WTC11 (cell line): ENCODE measurements at regions not wholly inside any gene's neighbourhood (a gene's known extent, or its start where the extent isn't known, plus 50 kb on each side); places are given as distances from the start of the nearest gene placed in this dataset.
A peak's percentile ranks its signal among the peaks of the same experiment; 100 is the strongest.

Experiments used
- ATAC-seq: fragments of 200-7000 bp; cut with Tn5 transposase; 2 replicates; pipeline ENCODE4 v1.10.0; 2021; ENCODE audit warnings: mild to moderate bottlenecking, moderate library complexity
- CTCF ChIA-PET: fragments of 300-600 bp; sonication (Branson Sonifier 250); formaldehyde crosslinking; loops from one replicate; lab custom pipeline; 2021; ENCODE audit warnings: antibody characterized with exemption; lab: Charles Lee
- POLR2A ChIA-PET: fragments of 350-600 bp; sonication (Branson Sonifier 250); formaldehyde crosslinking; loops from one replicate; lab custom pipeline; 2021; ENCODE audit warnings: antibody characterized with exemption; lab: Charles Lee
- DNase-seq: peaks from one replicate; pipeline ENCODE4 v3.0.0; 2021; ENCODE audit warnings: low spot score
- H3K27ac Mint-ChIP-seq: 2 replicates; pipeline ENCODE4 v1.8.0; 2021; ENCODE audit warnings: mixed read lengths
- H3K27me3 Mint-ChIP-seq: 2 replicates; pipeline ENCODE4 v1.8.0; 2021; ENCODE audit warnings: low read depth, mild to moderate bottlenecking, moderate library complexity, mixed read lengths
- H3K36me3 Mint-ChIP-seq: 2 replicates; pipeline ENCODE4 v1.8.0; 2021; ENCODE audit warnings: mixed read lengths
- H3K4me1 Mint-ChIP-seq: 2 replicates; pipeline ENCODE4 v1.8.0; 2022; ENCODE audit warnings: mixed read lengths
- H3K4me3 Mint-ChIP-seq: 2 replicates; pipeline ENCODE4 v1.8.0; 2021; ENCODE audit warnings: mild to moderate bottlenecking, moderate library complexity, mixed read lengths
- H3K9me3 Mint-ChIP-seq: 2 replicates; pipeline ENCODE4 v1.8.0; 2021; ENCODE audit warnings: mixed read lengths
- ATF1 ChIP-seq: sonication (generic); formaldehyde crosslinking; IDR thresholded peaks from 2 replicates; pipeline ENCODE4 v1.8.1; 2023; ENCODE audit warnings: mild to moderate bottlenecking, moderate library complexity, missing genetic modification reagents
- ATF3 ChIP-seq: sonication (generic); formaldehyde crosslinking; conservative IDR thresholded peaks from 2 replicates; pipeline ENCODE4 v1.8.1; 2022; ENCODE audit warnings: mild to moderate bottlenecking, missing genetic modification reagents
- ERG ChIP-seq: fragments of 250-450 bp; sonication (Bioruptor Pico); IDR thresholded peaks from 2 replicates; pipeline ENCODE4 v1.8.0; 2021; ENCODE audit warnings: mild to moderate bottlenecking
- FOXP1 ChIP-seq: sonication (generic); formaldehyde crosslinking; IDR thresholded peaks from 2 replicates; pipeline ENCODE4 v1.8.0; 2022; ENCODE audit warnings: missing genetic modification reagents, mild to moderate bottlenecking, moderate library complexity, borderline replicate concordance
- GRHL2 ChIP-seq: fragments of 250-450 bp; sonication (Bioruptor Pico); IDR thresholded peaks from 2 replicates; pipeline ENCODE4 v1.8.0; 2022; ENCODE audit warnings: mild to moderate bottlenecking, moderate library complexity; ENCODE audit not compliant: insufficient replicate concordance, severe bottlenecking
- HMGA2 ChIP-seq: fragments of 250-450 bp; sonication (Bioruptor Pico); IDR thresholded peaks from 2 replicates; pipeline ENCODE4 v1.4.0; 2021; ENCODE audit warnings: mild to moderate bottlenecking, moderate library complexity
- MLX ChIP-seq: sonication (generic); formaldehyde crosslinking; IDR thresholded peaks from 2 replicates; pipeline ENCODE4 v1.8.1; 2023; ENCODE audit warnings: mild to moderate bottlenecking, missing genetic modification reagents, moderate library complexity
- NR1H2 ChIP-seq: sonication (generic); formaldehyde crosslinking; IDR thresholded peaks from 2 replicates; pipeline ENCODE4 v1.9.0; 2021; ENCODE audit warnings: mild to moderate bottlenecking, moderate library complexity, missing genetic modification reagents
- RORB ChIP-seq: fragments of 250-450 bp; sonication (Bioruptor Pico); IDR thresholded peaks from 2 replicates; pipeline ENCODE4 v1.9.0; 2021; ENCODE audit warnings: mild to moderate bottlenecking
- SMAD3 ChIP-seq: sonication (generic); formaldehyde crosslinking; IDR thresholded peaks from 2 replicates; pipeline ENCODE4 v1.8.0; 2022; ENCODE audit warnings: missing genetic modification reagents, mild to moderate bottlenecking, borderline replicate concordance
- SP1 ChIP-seq: sonication (generic); formaldehyde crosslinking; conservative IDR thresholded peaks from 2 replicates; pipeline ENCODE4 v1.8.1; 2022; ENCODE audit warnings: missing genetic modification reagents
- USF1 ChIP-seq: sonication (generic); formaldehyde crosslinking; IDR thresholded peaks from 2 replicates; pipeline ENCODE4 v1.8.0; 2022; ENCODE audit warnings: mild to moderate bottlenecking, missing genetic modification reagents
- USF2 ChIP-seq: sonication (generic); formaldehyde crosslinking; IDR thresholded peaks from 2 replicates; pipeline ENCODE4 v1.8.1; 2023; ENCODE audit warnings: mild to moderate bottlenecking, missing genetic modification reagents, moderate library complexity
- ZMAT4 ChIP-seq: fragments of 250-450 bp; sonication (Bioruptor Pico); IDR thresholded peaks from 2 replicates; pipeline ENCODE4 v1.9.0; 2021; ENCODE audit warnings: mild to moderate bottlenecking
- ZNF219 ChIP-seq: sonication (generic); formaldehyde crosslinking; IDR thresholded peaks from 2 replicates; pipeline ENCODE4 v1.8.0; 2023; ENCODE audit warnings: missing genetic modification reagents, mild to moderate bottlenecking, borderline replicate concordance
- ZNF317 ChIP-seq: sonication (generic); formaldehyde crosslinking; IDR thresholded peaks from 2 replicates; pipeline ENCODE4 v1.8.1; 2023; ENCODE audit warnings: low read depth, mild to moderate bottlenecking, moderate library complexity, missing genetic modification reagents, borderline replicate concordance
- ZNF396 ChIP-seq: fragments of 250-450 bp; sonication (Bioruptor Pico); IDR thresholded peaks from 2 replicates; pipeline ENCODE4 v1.8.0; 2021; ENCODE audit warnings: mild to moderate bottlenecking, moderate library complexity, borderline replicate concordance
- ZNF423 ChIP-seq: fragments of 250-450 bp; sonication (Bioruptor Pico); IDR thresholded peaks from 2 replicates; pipeline ENCODE4 v2.1.2; 2022; ENCODE audit warnings: mild to moderate bottlenecking, moderate library complexity
- ZSCAN18 ChIP-seq: fragments of 250-450 bp; sonication (Bioruptor Pico); IDR thresholded peaks from 2 replicates; pipeline ENCODE4 v2.1.2; 2022; ENCODE audit warnings: mild to moderate bottlenecking, moderate library complexity

DNA sequence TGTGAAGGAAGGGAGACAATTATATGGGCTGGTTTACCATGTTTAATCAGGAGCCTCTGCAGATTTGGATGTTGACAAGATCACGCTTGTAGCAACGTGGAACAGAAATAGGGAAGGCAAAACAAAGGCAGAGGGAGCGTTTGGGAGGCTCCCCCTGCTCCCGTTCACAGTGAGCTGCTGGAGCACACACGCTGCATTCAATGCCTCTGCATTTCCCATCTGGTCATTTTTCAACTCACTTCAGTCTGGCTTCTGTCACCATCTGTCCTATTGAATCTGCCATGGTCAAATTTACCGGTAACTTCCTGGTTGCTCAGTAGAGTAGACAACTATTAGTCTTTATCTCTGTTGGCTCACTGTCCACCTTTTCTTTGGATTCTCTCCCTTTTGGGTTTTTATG is 91.0 kb downstream of the NHLRC3 start (continued):
- TF ChIP-seq SMAD3 (no peak), FOXP1 (no peak), ZNF396 (CRISPR knock-in tag) (no peak), ZNF423 (CRISPR knock-in tag) (no peak), ZNF219 (CRISPR knock-in tag) (no peak), ZMAT4 (CRISPR knock-in tag) (no peak), SP1 (CRISPR knock-in tag) (no peak)
- TF ChIP-seq, all 79 proteins: peak for 0

- Mint-ChIP-seq H3K36me3 (no peaks in the 10 kb centered on the region), H3K4me1 (peaks cover 26% of the 10 kb centered on the region), H3K27me3 (peaks cover 6% of the 10 kb centered on the region), H3K27ac (no peak overlapping the region), H3K4me3 (no peak overlapping the region), H3K9me3 (no peaks in the 10 kb centered on the region)
- DNase-seq = no peak
- TF ChIP-seq NR1H2 (CRISPR knock-in tag) = no peak
- TF ChIP-seq ZSCAN18 (CRISPR knock-in tag) = 0 out of 2 replicates have a peak, but pooled peaks have one; percentile 4
- no peak for TF ChIP-seq MLX (CRISPR knock-in tag)
- no peak for TF ChIP-seq ATF3 (CRISPR knock-in tag)
- peak; percentile 83 for TF ChIP-seq ZNF423 (CRISPR knock-in tag)
- TF ChIP-seq USF2 (CRISPR knock-in tag) = peak; percentile 83
- TF ChIP-seq ZNF317 (CRISPR knock-in tag) = no peak
- TF ChIP-seq USF1 (CRISPR knock-in tag) = peak; percentile 81
- TF ChIP-seq GRHL2 (CRISPR knock-in tag) = no peak
- ATAC-seq = peak; percentile 81
- ChIA-PET CTCF (interaction anchor here (0.5 to 1.4 kb wide), 6 partner anchors 10 to 554 kb away, joined by 3 to 4 read pairs (median 4); no protein-coding TSS in a partner anchor), POLR2A (no interaction called here)
These were observed 92.0 kb downstream of the NHLRC3 start for GRCh38 chr13:39130301-39130700.

DNA sequence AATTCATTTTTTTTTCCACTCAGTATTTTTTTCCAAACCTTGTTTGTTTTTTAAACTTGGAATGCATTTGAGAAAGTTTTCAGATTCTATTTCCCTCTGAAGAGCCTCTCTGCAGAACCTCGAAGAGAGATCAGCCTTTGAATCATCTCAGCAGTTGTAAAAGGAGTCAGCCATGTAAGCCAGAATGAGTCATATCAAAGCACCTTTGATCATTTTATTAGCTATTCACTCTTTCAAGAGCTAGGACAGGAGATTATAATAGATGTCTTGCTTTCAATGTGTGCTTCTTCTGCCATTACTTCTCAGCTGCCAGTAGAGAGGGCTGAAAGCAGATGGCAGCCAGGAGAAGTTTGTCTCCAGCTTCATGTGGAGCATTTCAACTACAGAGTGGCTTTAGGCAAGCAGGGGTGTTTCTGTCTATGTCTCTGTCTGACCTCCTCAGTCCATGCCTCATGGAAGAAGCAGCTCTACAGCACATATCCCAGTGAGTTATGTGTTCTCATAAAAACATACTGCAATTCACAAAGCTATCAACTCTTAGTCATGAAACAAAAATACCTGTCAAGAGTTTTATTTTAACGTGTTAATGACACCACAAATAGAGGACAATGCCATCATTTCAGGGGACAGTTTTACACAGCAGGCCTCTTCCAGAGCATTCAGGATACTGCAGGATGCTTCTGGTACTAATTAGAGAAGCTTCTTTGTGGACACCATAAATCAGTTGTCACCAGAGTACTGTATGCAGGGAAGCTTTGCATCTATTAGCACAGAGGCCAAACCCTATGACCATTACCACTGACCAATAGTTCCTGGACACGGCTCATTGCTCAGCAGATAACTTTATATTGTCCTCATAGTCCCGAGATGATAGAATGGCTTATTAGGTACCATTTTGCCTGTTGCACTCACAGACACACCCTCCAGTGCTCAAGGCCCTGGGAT is 94.3 kb downstream of the NHLRC3 start:
- peaks cover 9% of the 10 kb centered on the region for H3K4me1 Mint-ChIP-seq

More for the DNA sequence above, 94.3 kb downstream of the NHLRC3 start:
- POLR2A ChIA-PET = interaction anchor here (0.6 kb wide), 1 partner anchor 865 kb away, joined by 4 read pairs; no protein-coding TSS in a partner anchor
- Mint-ChIP-seq H3K9me3 (no peaks in the 10 kb centered on the region), H3K27ac (no peak overlapping the region), H3K4me3 (no peak overlapping the region), H3K36me3 (no peaks in the 10 kb centered on the region), H3K27me3 (peaks cover 6% of the 10 kb centered on the region)
- no peak for TF ChIP-seq HMGA2
- TF ChIP-seq RORB (CRISPR knock-in tag) = no peak
- no peak for TF ChIP-seq ATF1 (CRISPR knock-in tag)
- no peak for TF ChIP-seq ERG (CRISPR knock-in tag)
- DNase-seq (no peak), ATAC-seq (no peak)
- CTCF ChIA-PET = interaction anchor here (0.9 to 1.1 kb wide), 4 partner anchors 13 to 484 kb away, joined by 4 to 6 read pairs (median 4); no protein-coding TSS in a partner anchor
